ENCODE measurements at regions not wholly inside any gene's neighbourhood (a gene's known extent, or its start where the extent isn't known, plus 50 kb on each side); places are given as distances from the start of the nearest gene placed in this dataset.
A peak's percentile ranks its signal among the peaks of the same experiment; 100 is the strongest.
"Not testable (repeated sequence)": the region's sequence is repeated elsewhere in the genome, so short reads cannot be mapped to it uniquely, and the experiment has no call there.

DNA sequence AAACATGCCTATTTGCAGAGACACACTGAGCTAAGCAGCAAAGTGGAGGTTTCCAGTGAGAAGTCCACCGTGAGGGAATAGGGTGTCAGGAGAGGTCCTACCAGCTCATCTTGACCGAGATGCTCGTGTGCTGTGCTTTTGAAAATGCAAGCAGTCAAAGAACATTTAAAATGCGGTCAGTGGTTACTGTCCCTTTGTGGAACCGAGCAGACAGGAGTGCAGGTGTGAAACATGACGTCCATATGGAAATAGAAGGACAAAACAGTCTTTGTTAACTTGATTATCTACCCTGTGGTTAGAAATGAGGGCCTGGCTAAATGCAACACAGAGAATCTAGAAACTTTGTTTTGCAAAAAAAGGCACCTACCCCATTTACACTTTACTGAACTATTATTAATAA is 473.3 kb downstream of the SPATA31A6 start:
- H3K4me3 Mint-ChIP-seq, ATAC-seq, H3K4me1 Mint-ChIP-seq, DNase-seq, POLR2A ChIA-PET, H3K36me3 Mint-ChIP-seq, H3K9me3 Mint-ChIP-seq, H3K27me3 Mint-ChIP-seq, H3K27ac Mint-ChIP-seq: not testable (repeated sequence)

- POLR2A ChIA-PET, H3K27ac Mint-ChIP-seq: not testable (repeated sequence)
Observed at GRCh38 chr9:42657496-42657895, 474.0 kb downstream of the SPATA31A6 start.

DNA sequence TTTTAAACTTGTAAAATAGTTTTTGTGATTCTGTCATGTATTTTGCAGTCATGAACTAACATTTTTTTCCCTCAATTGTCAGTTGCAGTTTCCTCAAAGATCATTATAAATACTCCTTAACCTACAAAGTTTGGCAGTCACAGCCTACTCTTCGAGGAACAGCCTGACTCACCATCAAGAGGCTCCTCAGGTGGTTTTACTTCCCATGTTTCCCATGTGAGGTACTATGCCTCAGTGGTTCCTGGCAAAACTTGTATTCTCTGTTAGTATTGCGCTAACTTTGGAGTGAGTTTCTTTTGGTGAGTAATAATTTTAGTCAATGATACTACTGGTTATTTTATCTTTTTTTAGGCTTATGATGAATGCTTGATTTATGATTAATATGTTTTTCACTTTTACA is 513.7 kb downstream of the SPATA31A6 start:
- H3K27me3 Mint-ChIP-seq, H3K9me3 Mint-ChIP-seq, H3K4me1 Mint-ChIP-seq, DNase-seq, H3K27ac Mint-ChIP-seq, ATAC-seq, H3K4me3 Mint-ChIP-seq, POLR2A ChIA-PET, H3K36me3 Mint-ChIP-seq: not testable (repeated sequence)

More at GRCh38 chr9:42657496-42657895, 474.0 kb downstream of the SPATA31A6 start:
- not testable (repeated sequence) for ATAC-seq, H3K4me1 Mint-ChIP-seq, H3K4me3 Mint-ChIP-seq, H3K27me3 Mint-ChIP-seq, H3K9me3 Mint-ChIP-seq, DNase-seq, H3K36me3 Mint-ChIP-seq

- DNase-seq, H3K4me3 Mint-ChIP-seq, H3K9me3 Mint-ChIP-seq, ATAC-seq, H3K27ac Mint-ChIP-seq, H3K4me1 Mint-ChIP-seq, H3K27me3 Mint-ChIP-seq, POLR2A ChIA-PET, H3K36me3 Mint-ChIP-seq: not testable (repeated sequence)
Observed at GRCh38 chr9:42702890-42703289, 519.4 kb downstream of the SPATA31A6 start.

- DNase-seq, result peak in 8 of 10 donors; percentile 31 to 69 (median 48)
- ATAC-seq, POLR2A ChIA-PET, H3K27me3 Mint-ChIP-seq, H3K36me3 Mint-ChIP-seq, H3K4me1 Mint-ChIP-seq, H3K9me3 Mint-ChIP-seq: not testable (repeated sequence)
- peak overlapping the region in 2 of 10 donors; percentile 27 to 90 for H3K4me3 Mint-ChIP-seq
- peak overlapping the region in 1 of 10 donors; percentile 78 for H3K27ac Mint-ChIP-seq
Observed at GRCh38 chr9:42724841-42725835, 541.7 kb downstream of the SPATA31A6 start.

GRCh38 chr9:42743030-42743814 is 559.8 kb downstream of the SPATA31A6 start:
- H3K27ac Mint-ChIP-seq, H3K36me3 Mint-ChIP-seq, POLR2A ChIA-PET, H3K4me1 Mint-ChIP-seq, H3K27me3 Mint-ChIP-seq, H3K9me3 Mint-ChIP-seq: not testable (repeated sequence)
- ATAC-seq, result peak in 1 of 2 donors; percentile 49
- peak; percentile 5 to 67 (median 44) for DNase-seq
- H3K4me3 Mint-ChIP-seq, result peak overlapping the region in 2 of 10 donors; percentile 39 to 51

DNA sequence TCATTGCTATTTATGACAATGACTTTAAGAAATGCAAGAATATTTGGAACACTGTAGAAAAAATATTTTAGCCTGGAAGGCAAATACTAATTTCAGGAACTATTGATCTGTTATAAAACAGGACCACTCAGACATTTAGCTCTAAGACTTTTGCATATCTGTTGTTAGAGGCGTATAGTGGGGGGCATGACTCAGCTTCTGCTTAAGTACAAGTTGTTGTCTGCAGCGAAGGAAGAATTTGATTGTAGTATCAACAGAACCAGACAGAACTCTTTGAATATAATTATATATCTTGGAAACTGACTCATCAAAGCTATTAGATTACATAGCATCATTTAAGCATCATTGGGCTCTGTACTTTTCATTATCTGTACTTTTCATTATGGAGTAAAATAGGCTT is 573.8 kb downstream of the SPATA31A6 start:
- H3K4me1 Mint-ChIP-seq, H3K27ac Mint-ChIP-seq, H3K36me3 Mint-ChIP-seq, POLR2A ChIA-PET, ATAC-seq, H3K9me3 Mint-ChIP-seq, DNase-seq, H3K4me3 Mint-ChIP-seq, H3K27me3 Mint-ChIP-seq: not testable (repeated sequence)

DNA sequence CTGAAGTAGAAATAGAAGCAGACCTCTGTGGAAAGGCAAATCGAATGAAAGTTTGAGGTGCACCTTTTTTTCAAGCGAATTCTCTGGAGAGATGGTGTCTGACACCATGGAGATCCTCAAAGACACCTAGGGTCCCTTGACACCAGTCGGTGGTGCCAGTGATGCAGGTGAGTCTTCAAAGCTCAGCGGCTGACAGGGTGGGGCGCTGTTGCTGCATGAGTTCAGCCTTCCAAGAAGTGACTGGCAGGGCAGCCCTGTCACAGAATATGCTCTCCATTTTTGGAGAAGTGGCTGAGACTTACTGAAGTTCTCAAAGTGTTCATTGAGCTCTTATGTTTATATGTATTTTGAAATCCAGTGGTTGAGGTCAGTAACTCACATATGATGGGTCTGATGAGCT is 575.9 kb downstream of the SPATA31A6 start:
- ATAC-seq, H3K36me3 Mint-ChIP-seq, POLR2A ChIA-PET, H3K4me3 Mint-ChIP-seq, H3K27me3 Mint-ChIP-seq, H3K27ac Mint-ChIP-seq, H3K4me1 Mint-ChIP-seq, DNase-seq, H3K9me3 Mint-ChIP-seq: not testable (repeated sequence)

- H3K27ac Mint-ChIP-seq, POLR2A ChIA-PET, H3K36me3 Mint-ChIP-seq, H3K9me3 Mint-ChIP-seq, H3K4me3 Mint-ChIP-seq, H3K27me3 Mint-ChIP-seq, ATAC-seq, H3K4me1 Mint-ChIP-seq, DNase-seq: not testable (repeated sequence)
Observed at GRCh38 chr9:42782201-42782600, 598.7 kb downstream of the SPATA31A6 start.

- H3K27me3 Mint-ChIP-seq, H3K9me3 Mint-ChIP-seq, DNase-seq, H3K4me3 Mint-ChIP-seq, POLR2A ChIA-PET, H3K36me3 Mint-ChIP-seq, ATAC-seq, H3K27ac Mint-ChIP-seq, H3K4me1 Mint-ChIP-seq: not testable (repeated sequence)
Observed at GRCh38 chr9:42792725-42793124, 609.3 kb downstream of the SPATA31A6 start.

- not testable (repeated sequence) for H3K4me1 Mint-ChIP-seq, H3K27ac Mint-ChIP-seq
Observed at GRCh38 chr9:42798571-42798970, 615.1 kb downstream of the SPATA31A6 start.

DNA sequence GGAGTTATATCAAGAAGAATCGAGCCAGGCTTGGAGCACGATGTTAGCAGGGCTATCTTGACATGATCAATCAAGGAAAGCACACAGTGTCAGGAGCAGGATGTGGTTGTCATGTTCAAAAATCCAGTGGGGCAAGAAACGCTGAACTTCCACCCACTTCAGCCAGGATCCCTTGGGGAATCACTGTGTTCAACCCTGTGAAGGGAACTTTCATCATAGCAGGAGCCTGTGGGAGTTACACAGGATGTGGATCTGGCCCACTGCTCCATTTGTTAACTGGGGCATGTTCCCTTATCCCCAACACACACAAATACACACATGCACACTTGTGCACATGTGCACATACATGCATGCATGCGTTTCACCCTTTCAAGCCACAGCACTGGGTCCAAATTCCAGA is 619.3 kb downstream of the SPATA31A6 start:
- POLR2A ChIA-PET, DNase-seq, H3K36me3 Mint-ChIP-seq, H3K4me3 Mint-ChIP-seq, H3K4me1 Mint-ChIP-seq, ATAC-seq, H3K9me3 Mint-ChIP-seq, H3K27ac Mint-ChIP-seq: not testable (repeated sequence)
- peaks cover 0 to 12% (median 6%) of the 10 kb centered on the region in 5 donors for H3K27me3 Mint-ChIP-seq

More at GRCh38 chr9:42798571-42798970, 615.1 kb downstream of the SPATA31A6 start:
- H3K27me3 Mint-ChIP-seq, ATAC-seq, POLR2A ChIA-PET, H3K36me3 Mint-ChIP-seq, DNase-seq, H3K4me3 Mint-ChIP-seq, H3K9me3 Mint-ChIP-seq: not testable (repeated sequence)

- ATAC-seq, H3K36me3 Mint-ChIP-seq, H3K4me1 Mint-ChIP-seq, DNase-seq, H3K9me3 Mint-ChIP-seq, H3K27me3 Mint-ChIP-seq, H3K27ac Mint-ChIP-seq, POLR2A ChIA-PET, H3K4me3 Mint-ChIP-seq: not testable (repeated sequence)
Observed at GRCh38 chr9:42806674-42807073, 623.2 kb downstream of the SPATA31A6 start.
